ENCODE measurements at regions not wholly inside any gene's neighbourhood (a gene's known extent, or its start where the extent isn't known, plus 50 kb on each side); places are given as distances from the start of the nearest gene placed in this dataset.

- no peak overlapping the region for H3K27ac Mint-ChIP-seq (ENCODE audit: unreplicated experiment)
- DNase-seq (ENCODE audit: low spot score), result no peak
- H3K4me1 Mint-ChIP-seq (ENCODE audit: unreplicated experiment), result peaks cover 4% of the 10 kb centered on the region
- no peaks in the 10 kb centered on the region for H3K9me3 Mint-ChIP-seq (ENCODE audit: unreplicated experiment)
- no peak overlapping the region for H3K4me3 Mint-ChIP-seq (ENCODE audit: unreplicated experiment)
- TF ChIP-seq, protein P1, sequence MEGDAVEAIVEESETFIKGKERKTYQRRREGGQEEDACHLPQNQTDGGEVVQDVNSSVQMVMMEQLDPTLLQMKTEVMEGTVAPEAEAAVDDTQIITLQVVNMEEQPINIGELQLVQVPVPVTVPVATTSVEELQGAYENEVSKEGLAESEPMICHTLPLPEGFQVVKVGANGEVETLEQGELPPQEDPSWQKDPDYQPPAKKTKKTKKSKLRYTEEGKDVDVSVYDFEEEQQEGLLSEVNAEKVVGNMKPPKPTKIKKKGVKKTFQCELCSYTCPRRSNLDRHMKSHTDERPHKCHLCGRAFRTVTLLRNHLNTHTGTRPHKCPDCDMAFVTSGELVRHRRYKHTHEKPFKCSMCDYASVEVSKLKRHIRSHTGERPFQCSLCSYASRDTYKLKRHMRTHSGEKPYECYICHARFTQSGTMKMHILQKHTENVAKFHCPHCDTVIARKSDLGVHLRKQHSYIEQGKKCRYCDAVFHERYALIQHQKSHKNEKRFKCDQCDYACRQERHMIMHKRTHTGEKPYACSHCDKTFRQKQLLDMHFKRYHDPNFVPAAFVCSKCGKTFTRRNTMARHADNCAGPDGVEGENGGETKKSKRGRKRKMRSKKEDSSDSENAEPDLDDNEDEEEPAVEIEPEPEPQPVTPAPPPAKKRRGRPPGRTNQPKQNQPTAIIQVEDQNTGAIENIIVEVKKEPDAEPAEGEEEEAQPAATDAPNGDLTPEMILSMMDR (IDR thresholded peaks at IDR 0.05; ENCODE audit: unreplicated experiment), result no peak
- peaks cover 4% of the 10 kb centered on the region for H3K27me3 Mint-ChIP-seq (ENCODE audit: unreplicated experiment)
- H3K36me3 Mint-ChIP-seq (ENCODE audit: low read depth, unreplicated experiment), result no peaks in the 10 kb centered on the region
These were observed 65.1 kb upstream of the RASD2 start for GRCh38 chr22:35475545-35475944.

DNA sequence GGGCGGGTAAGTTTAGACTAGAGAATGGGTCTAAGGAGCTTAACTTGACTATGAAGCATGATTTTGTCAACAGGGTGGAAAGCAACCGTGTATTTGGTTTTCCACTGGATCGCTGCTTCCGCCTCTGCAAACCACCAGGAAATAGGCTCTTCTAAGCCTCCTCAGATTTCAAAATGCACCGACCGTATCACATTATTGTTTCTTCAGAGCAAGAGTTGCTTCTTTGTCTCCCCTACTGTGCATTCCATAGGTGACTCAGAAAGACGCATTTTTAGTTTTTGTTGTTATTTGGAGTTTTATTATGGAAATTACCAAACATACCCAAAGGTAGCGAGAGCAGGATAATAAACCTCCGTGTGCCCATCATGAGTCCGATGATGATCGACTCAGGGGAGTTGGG, 64.3 kb upstream of the RASD2 start:
- Mint-ChIP-seq H3K9me3 (ENCODE audit: unreplicated experiment) (no peaks in the 10 kb centered on the region), H3K4me3 (ENCODE audit: unreplicated experiment) (no peak overlapping the region), H3K27ac (ENCODE audit: unreplicated experiment) (no peak overlapping the region), H3K36me3 (ENCODE audit: low read depth, unreplicated experiment) (no peaks in the 10 kb centered on the region), H3K27me3 (ENCODE audit: unreplicated experiment) (peaks cover 4% of the 10 kb centered on the region), H3K4me1 (ENCODE audit: unreplicated experiment) (peaks cover 4% of the 10 kb centered on the region)
- DNase-seq (ENCODE audit: low spot score), result no peak
- TF ChIP-seq, protein P1 (IDR thresholded peaks at IDR 0.05; ENCODE audit: unreplicated experiment), result no peak

GRCh38 chr22:35477911-35478582, 62.6 kb upstream of the RASD2 start:
- peaks cover 5% of the 10 kb centered on the region for H3K27me3 Mint-ChIP-seq (ENCODE audit: unreplicated experiment)
- no peaks in the 10 kb centered on the region for H3K4me1 Mint-ChIP-seq (ENCODE audit: unreplicated experiment)
- no peak for DNase-seq (ENCODE audit: low spot score)
- H3K9me3 Mint-ChIP-seq (ENCODE audit: unreplicated experiment), result no peaks in the 10 kb centered on the region
- TF ChIP-seq, protein P1 (IDR thresholded peaks at IDR 0.05; ENCODE audit: unreplicated experiment), result no peak
- H3K36me3 Mint-ChIP-seq (ENCODE audit: low read depth, unreplicated experiment), result no peaks in the 10 kb centered on the region
- no peak overlapping the region for H3K4me3 Mint-ChIP-seq (ENCODE audit: unreplicated experiment)
- H3K27ac Mint-ChIP-seq (ENCODE audit: unreplicated experiment), result no peak overlapping the region

DNA sequence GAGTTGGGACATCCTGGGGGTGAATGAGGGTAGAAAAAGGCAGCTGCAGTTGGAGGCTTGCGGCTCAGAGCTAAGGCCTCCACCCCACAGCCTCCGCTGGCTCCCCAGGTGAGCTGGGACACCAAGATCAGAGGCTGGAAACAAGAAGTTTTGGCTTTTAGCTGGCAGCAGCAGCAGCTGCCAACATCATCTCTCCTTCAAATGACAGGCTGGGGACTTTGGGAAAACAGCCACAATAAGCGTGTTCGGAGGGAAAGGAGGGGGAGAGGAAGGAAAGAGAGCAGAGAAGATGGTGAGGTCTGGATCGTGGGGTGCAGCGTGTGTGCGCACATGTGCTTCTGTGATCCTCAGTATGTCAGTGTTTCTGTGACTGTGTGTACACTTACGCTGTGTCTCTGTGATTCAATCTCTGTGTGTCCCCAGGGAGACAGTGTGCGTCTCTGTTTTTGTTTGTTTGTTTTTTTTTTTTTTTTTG, 62.0 kb upstream of the RASD2 start:
- Mint-ChIP-seq H3K36me3 (ENCODE audit: low read depth, unreplicated experiment) (no peaks in the 10 kb centered on the region), H3K4me1 (ENCODE audit: unreplicated experiment) (no peaks in the 10 kb centered on the region), H3K4me3 (ENCODE audit: unreplicated experiment) (no peak overlapping the region), H3K9me3 (ENCODE audit: unreplicated experiment) (no peaks in the 10 kb centered on the region), H3K27ac (ENCODE audit: unreplicated experiment) (no peak overlapping the region), H3K27me3 (ENCODE audit: unreplicated experiment) (peaks cover 3% of the 10 kb centered on the region)
- TF ChIP-seq, protein P1 (IDR thresholded peaks at IDR 0.05; ENCODE audit: unreplicated experiment), result no peak
- DNase-seq (ENCODE audit: low spot score), result no peak

DNA sequence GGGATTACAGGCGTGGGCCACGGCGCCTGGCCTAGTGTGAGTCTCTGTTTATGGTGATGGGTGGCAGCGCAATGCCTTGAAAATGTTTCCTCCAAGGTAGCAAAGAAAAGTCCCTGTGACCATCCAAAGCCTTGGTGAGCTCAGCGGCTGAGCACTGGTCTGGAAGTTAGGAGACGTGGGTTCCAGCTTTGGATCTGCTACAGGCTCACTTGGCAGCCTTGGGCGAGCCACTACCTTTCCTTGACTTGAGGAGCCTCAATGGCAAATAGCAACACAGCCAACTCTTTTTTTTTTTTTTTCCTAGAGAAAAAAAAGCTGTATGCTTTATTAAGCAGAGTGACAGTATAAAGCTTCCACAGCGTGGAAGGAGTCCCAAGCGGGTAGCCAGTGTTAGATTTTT, 61.3 kb upstream of the RASD2 start:
- H3K27me3 Mint-ChIP-seq (ENCODE audit: unreplicated experiment), result peaks cover 3% of the 10 kb centered on the region
- no peak overlapping the region for H3K27ac Mint-ChIP-seq (ENCODE audit: unreplicated experiment)
- H3K4me1 Mint-ChIP-seq (ENCODE audit: unreplicated experiment), result no peaks in the 10 kb centered on the region
- no peaks in the 10 kb centered on the region for H3K36me3 Mint-ChIP-seq (ENCODE audit: low read depth, unreplicated experiment)
- H3K9me3 Mint-ChIP-seq (ENCODE audit: unreplicated experiment), result no peaks in the 10 kb centered on the region
- TF ChIP-seq, protein P1 (IDR thresholded peaks at IDR 0.05; ENCODE audit: unreplicated experiment), result no peak
- no peak for DNase-seq (ENCODE audit: low spot score)
- no peak overlapping the region for H3K4me3 Mint-ChIP-seq (ENCODE audit: unreplicated experiment)

All from endothelial cell (in vitro differentiated cells).